LNCaP clone FGC (cell line): ENCODE measurements at regions not wholly inside any gene's neighbourhood (a gene's known extent, or its start where the extent isn't known, plus 50 kb on each side); places are given as distances from the start of the nearest gene placed in this dataset.

Experiments
- DNase-seq: peaks from one replicate; pipeline ENCODE4 v3.0.0-alpha.2; 2011; ENCODE audit warnings: low read depth
- H3K4me3 ChIP-seq: 2 replicates; pipeline ENCODE4 v1.5.1; 2011; ENCODE audit warnings: mild to moderate bottlenecking, low read depth, low read length, control low read depth
- CTCF ChIP-seq: IDR thresholded peaks from 2 replicates; pipeline ENCODE4 v1.5.1; 2012; ENCODE audit warnings: mild to moderate bottlenecking; ENCODE audit not compliant: control insufficient read depth, insufficient read depth; ENCODE audit errors: extremely low read depth

GRCh38 chr4:133355633-133356032, 206.5 kb downstream of the PCDH10 start:
- H3K4me3 ChIP-seq, result no peak overlapping the region
- TF ChIP-seq CTCF, result no peak
- DNase-seq, result no peak

- no peak for TF ChIP-seq CTCF
- DNase-seq, result no peak
- no peak overlapping the region for H3K4me3 ChIP-seq
Observed at GRCh38 chr4:133347409-133347808, 198.3 kb downstream of the PCDH10 start.

- no peak overlapping the region for H3K4me3 ChIP-seq
- DNase-seq, result no peak
- TF ChIP-seq CTCF, result no peak
Observed at GRCh38 chr4:133324491-133324890, 175.4 kb downstream of the PCDH10 start.

DNA sequence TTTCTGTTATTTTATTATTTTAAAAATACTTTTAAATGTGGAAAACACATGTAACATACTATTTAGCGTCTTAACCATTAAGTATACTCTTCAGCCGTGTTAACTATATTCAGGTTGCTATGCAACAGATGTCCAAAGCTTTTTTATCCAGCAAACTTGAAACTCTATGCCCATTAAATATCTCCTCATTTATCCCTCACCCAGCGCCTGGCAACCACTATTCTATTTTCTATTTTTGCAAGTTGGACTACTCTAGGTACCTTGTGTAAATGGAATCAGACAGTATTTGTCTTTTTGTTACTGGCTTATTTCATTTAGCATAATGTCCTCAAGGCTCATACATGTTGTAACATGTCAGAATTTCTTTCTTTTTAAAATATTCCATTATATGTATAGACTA, 174.6 kb downstream of the PCDH10 start:
- DNase-seq, result no peak
- no peak overlapping the region for H3K4me3 ChIP-seq
- no peak for TF ChIP-seq CTCF

DNA sequence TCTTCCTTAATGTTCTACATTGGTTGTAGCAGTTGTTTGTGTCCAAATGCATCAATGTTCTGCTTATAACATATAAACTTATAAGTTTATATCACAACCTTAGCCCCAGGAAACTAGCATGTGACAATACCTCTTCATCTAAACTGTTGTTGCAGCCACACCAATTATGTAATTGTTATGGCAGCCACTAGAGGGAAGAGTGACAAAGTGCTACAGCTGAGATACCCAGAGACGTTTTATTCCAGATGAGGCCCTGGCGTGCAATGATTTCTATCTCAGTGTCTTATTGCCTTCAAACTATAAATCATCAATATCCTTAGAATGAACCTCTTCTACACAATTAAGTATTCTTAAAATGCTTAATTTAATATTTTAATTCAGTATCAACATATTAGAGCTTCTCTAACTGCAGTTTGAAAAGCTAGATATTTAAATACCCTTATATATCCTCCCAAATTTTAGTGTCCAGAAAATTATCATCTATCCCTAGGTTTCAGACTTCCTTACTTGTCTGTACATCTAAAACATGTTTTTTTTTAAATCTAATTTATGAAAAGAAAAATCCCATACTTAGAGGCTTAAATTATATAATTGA, 171.6 kb downstream of the PCDH10 start:
- H3K4me3 ChIP-seq, result no peak overlapping the region
- DNase-seq, result peak; percentile 22
- TF ChIP-seq CTCF, result peak; percentile 80

DNA sequence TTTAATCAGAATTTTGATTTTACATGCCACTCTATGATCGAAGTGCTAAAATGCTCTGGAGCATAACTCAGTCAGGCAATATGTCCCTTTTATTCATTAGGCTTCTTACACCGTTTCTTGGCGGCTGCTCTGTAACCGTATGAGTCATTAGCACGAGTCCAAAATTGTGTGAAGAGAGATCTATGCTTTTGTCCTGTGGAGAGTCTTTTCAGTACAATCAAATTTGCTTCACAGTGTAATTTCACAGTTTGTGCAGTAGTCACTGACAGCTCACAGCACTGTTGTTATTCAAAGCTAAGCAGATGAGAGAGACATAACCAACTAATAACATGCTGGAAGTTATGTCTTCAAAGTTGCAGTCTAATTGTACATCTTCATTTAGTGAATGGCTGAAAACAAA, 167.8 kb downstream of the PCDH10 start:
- no peak overlapping the region for H3K4me3 ChIP-seq
- DNase-seq, result no peak
- no peak for TF ChIP-seq CTCF

- no peak for TF ChIP-seq CTCF
- peak; percentile 1 for DNase-seq
- no peak overlapping the region for H3K4me3 ChIP-seq
Observed at GRCh38 chr4:133314991-133315390, 165.9 kb downstream of the PCDH10 start.
